ENCODE measurements at regions not wholly inside any gene's neighbourhood (a gene's known extent, or its start where the extent isn't known, plus 50 kb on each side); places are given as distances from the start of the nearest gene placed in this dataset.
"Not testable (repeated sequence)": the region's sequence is repeated elsewhere in the genome, so short reads cannot be mapped to it uniquely, and the experiment has no call there.

GRCh38 chr1:9466780-9467758, 72.2 kb upstream of the SLC25A33 start:
- DNase-seq (ENCODE audit: low spot score), result no peak

- not testable (repeated sequence) for DNase-seq (ENCODE audit: low spot score)
Observed at GRCh38 chr1:9469882-9470281, 69.4 kb upstream of the SLC25A33 start.

- no peak for DNase-seq (ENCODE audit: low spot score)
Observed at GRCh38 chr1:9471679-9472078, 67.6 kb upstream of the SLC25A33 start.

GRCh38 chr1:9472386-9473031, 66.8 kb upstream of the SLC25A33 start:
- DNase-seq (ENCODE audit: low spot score), result no peak

GRCh38 chr1:9473032-9473807, 66.0 kb upstream of the SLC25A33 start:
- DNase-seq (ENCODE audit: low spot score), result no peak

- no peak for DNase-seq (ENCODE audit: low spot score)
Observed at GRCh38 chr1:9475061-9475627, 64.1 kb upstream of the SLC25A33 start.

GRCh38 chr1:9476790-9477463, 62.3 kb upstream of the SLC25A33 start:
- no peak for DNase-seq (ENCODE audit: low spot score)

GRCh38 chr1:9477535-9477934, 61.7 kb upstream of the SLC25A33 start:
- DNase-seq (ENCODE audit: low spot score), result no peak

- DNase-seq (ENCODE audit: low spot score), result no peak
Observed at GRCh38 chr1:9478021-9478420, 61.2 kb upstream of the SLC25A33 start.

GRCh38 chr1:9481048-9481447, 58.2 kb upstream of the SLC25A33 start:
- DNase-seq (ENCODE audit: low spot score), result no peak

GRCh38 chr1:9482403-9482802, 56.9 kb upstream of the SLC25A33 start:
- no peak for DNase-seq (ENCODE audit: low spot score)

- DNase-seq (ENCODE audit: low spot score), result no peak
Observed at GRCh38 chr1:9482816-9483572, 56.3 kb upstream of the SLC25A33 start.

- no peak for DNase-seq (ENCODE audit: low spot score)
Observed at GRCh38 chr1:9486466-9487140, 52.7 kb upstream of the SLC25A33 start.

Data from germinal center (tissue), 1 donor.